Mammary epithelial cell (primary cell): ENCODE measurements at regions not wholly inside any gene's neighbourhood (a gene's known extent, or its start where the extent isn't known, plus 50 kb on each side); places are given as distances from the start of the nearest gene placed in this dataset.

ENCODE experiments used
- CTCF ChIP-seq, 2 donors: IDR thresholded peaks in 1 of 2; conservative IDR thresholded peaks in 1 of 2; 2 replicates each; pipeline ENCODE4 v1.5.1; 2011 to 2012; ENCODE audit warnings: inconsistent platforms in 2 of 2, low read length in 2 of 2, mild to moderate bottlenecking in 2 of 2, control low read depth in 1 of 2, low read depth in 1 of 2; ENCODE audit not compliant: insufficient read depth in 1 of 2; ENCODE audit errors: extremely low read depth in 1 of 2
- EZH2 ChIP-seq: IDR thresholded peaks from 2 replicates; pipeline ENCODE4 v1.6.1; 2012; ENCODE audit warnings: low read length, inconsistent platforms, borderline replicate concordance

GRCh38 chr15:93583552-93583951 lies 494.5 kb upstream of the RGMA start:
- TF ChIP-seq CTCF (conservative IDR thresholded peaks at IDR 0.05 in 1 of 2, IDR thresholded peaks at IDR 0.05 in 1 of 2; ENCODE audit: extremely low read depth in 1 of 2, insufficient read depth in 1 of 2, low read depth in 1 of 2, low read length in 2 of 2) (no peak), EZH2 (no peak)
